Activated CD4-positive, alpha-beta T cell treated with anti-CD3 and anti-CD28 coated beads, Interleukin-2, amount 10 ng/mL, durations not matched to agents 7 days and 5 days (primary cell): ENCODE measurements at regions not wholly inside any gene's neighbourhood (a gene's known extent, or its start where the extent isn't known, plus 50 kb on each side); places are given as distances from the start of the nearest gene placed in this dataset. TPM values are rescaled to one million over a fixed set of nuclear protein-coding genes. Genes with fewer than 3 reads are reported as not detected.

Source experiments
- microRNA-seq: library from miRNA; unstranded; fragments of <30 nt; microRNA quantifications from one replicate; pipeline ENCODE4 v1.2.0, GENCODE V29; 2021; ENCODE audit warnings: borderline microRNAs expressed, borderline replicate concordance

Small RNA genes lying in the stretch of these regions (microRNA-seq; reads per million reads assigned to microRNA genes)
- not detected for gene MIR1-1
- not detected for gene MIR133A2
